NCI-H446 treated with DMSO at 0.1 percent for 48 hours (cell line): ENCODE measurements at regions not wholly inside any gene's neighbourhood (a gene's known extent, or its start where the extent isn't known, plus 50 kb on each side); places are given as distances from the start of the nearest gene placed in this dataset.

ENCODE experiments used
- DNase-seq: peaks from one replicate; lab custom pipeline; 2025; lab: John Stamatoyannopoulos, UW

- DNase-seq = no peak
These were observed 405.4 kb downstream of the ZSWIM6 start for GRCh38 chr5:61737301-61737963.

GRCh38 chr5:61737964-61738340, 405.9 kb downstream of the ZSWIM6 start:
- DNase-seq = no peak

GRCh38 chr5:61738446-61738845, 406.4 kb downstream of the ZSWIM6 start:
- no peak for DNase-seq

GRCh38 chr5:61744690-61745619, 412.9 kb downstream of the ZSWIM6 start:
- no peak for DNase-seq

GRCh38 chr5:61746831-61747575, 414.9 kb downstream of the ZSWIM6 start:
- DNase-seq = no peak

- no peak for DNase-seq
These were observed 416.1 kb downstream of the ZSWIM6 start for GRCh38 chr5:61748121-61748520.

GRCh38 chr5:61748651-61749050, 416.6 kb downstream of the ZSWIM6 start:
- no peak for DNase-seq

- DNase-seq = no peak
These were observed 420.5 kb downstream of the ZSWIM6 start for GRCh38 chr5:61752588-61752987.

GRCh38 chr5:61754792-61755191, 422.7 kb downstream of the ZSWIM6 start:
- no peak for DNase-seq

GRCh38 chr5:61755726-61756222, 423.7 kb downstream of the ZSWIM6 start:
- DNase-seq = no peak

GRCh38 chr5:61758711-61759110, 426.7 kb downstream of the ZSWIM6 start:
- DNase-seq = no peak

- DNase-seq = no peak
These were observed 433.4 kb downstream of the ZSWIM6 start for GRCh38 chr5:61765471-61765870.

- DNase-seq = no peak
These were observed 434.1 kb downstream of the ZSWIM6 start for GRCh38 chr5:61766141-61766540.

GRCh38 chr5:61767231-61768080, 435.4 kb downstream of the ZSWIM6 start:
- DNase-seq = no peak

- no peak for DNase-seq
These were observed 436.7 kb downstream of the ZSWIM6 start for GRCh38 chr5:61768692-61769281.

GRCh38 chr5:61771062-61771461, 439.0 kb downstream of the ZSWIM6 start:
- no peak for DNase-seq

GRCh38 chr5:61771808-61772207, 439.8 kb downstream of the ZSWIM6 start:
- no peak for DNase-seq

GRCh38 chr5:61775901-61776300, 443.8 kb downstream of the ZSWIM6 start:
- no peak for DNase-seq

- no peak for DNase-seq
These were observed 445.2 kb downstream of the ZSWIM6 start for GRCh38 chr5:61777292-61777691.

- DNase-seq = no peak
These were observed 447.7 kb downstream of the ZSWIM6 start for GRCh38 chr5:61779743-61780142.

GRCh38 chr5:61783481-61783880, 451.4 kb downstream of the ZSWIM6 start:
- no peak for DNase-seq
